ENCODE measurements at regions not wholly inside any gene's neighbourhood (a gene's known extent, or its start where the extent isn't known, plus 50 kb on each side); places are given as distances from the start of the nearest gene placed in this dataset.

- TF ChIP-seq CTCF (IDR thresholded peaks at IDR 0.05) (no peak), EP300 (IDR thresholded peaks at IDR 0.05) (no peak), POLR2A (IDR thresholded peaks at IDR 0.05) (no peak)
Measured at GRCh38 chr14:82731526-82731925, 1197.9 kb upstream of the SEL1L start.

All from ovary (tissue), 3 donors.